Cardiac muscle cell (in vitro differentiated cells and primary cell): ENCODE measurements at regions not wholly inside any gene's neighbourhood (a gene's known extent, or its start where the extent isn't known, plus 50 kb on each side); places are given as distances from the start of the nearest gene placed in this dataset.
A peak's percentile ranks its signal among the peaks of the same experiment; 100 is the strongest.

Source experiments
- DNase-seq, 2 donors: peaks; one replicate each; pipeline versions ENCODE4 v3.0.0 to v3.0.0-alpha.2; 2010 to 2017; ENCODE audit warnings: low read depth in 1 of 2, low spot score in 1 of 2
- H3K27ac ChIP-seq: fragments of 200-600 bp; sonication (generic); 2 replicates; pipeline ENCODE4 v1.5.1; 2016
- H3K27me3 ChIP-seq: fragments of 200-600 bp; sonication (generic); 2 replicates; pipeline ENCODE4 v1.6.0; 2016; ENCODE audit warnings: control low read depth
- H3K36me3 ChIP-seq: fragments of 200-600 bp; sonication (generic); 2 replicates; pipeline ENCODE4 v1.5.1; 2016; ENCODE audit warnings: control low read depth
- H3K4me1 ChIP-seq: fragments of 200-600 bp; sonication (generic); 2 replicates; pipeline ENCODE4 v1.8.1; 2017; ENCODE audit warnings: low read depth, mild to moderate bottlenecking, mixed run types
- H3K4me3 ChIP-seq: fragments of 200-600 bp; sonication (generic); 2 replicates; pipeline ENCODE4 v1.5.1; 2016; ENCODE audit warnings: mild to moderate bottlenecking
- H3K9me3 ChIP-seq: fragments of 200-600 bp; sonication (generic); 2 replicates; pipeline ENCODE4 v1.5.1; 2017; ENCODE audit warnings: low read depth, mild to moderate bottlenecking, control low read depth
- TF ChIP-seq, protein P1 (sequence below): IDR thresholded peaks from 2 replicates; pipeline ENCODE4 v1.5.1; 2012; ENCODE audit warnings: low read depth, mild to moderate bottlenecking, low read length

DNA sequence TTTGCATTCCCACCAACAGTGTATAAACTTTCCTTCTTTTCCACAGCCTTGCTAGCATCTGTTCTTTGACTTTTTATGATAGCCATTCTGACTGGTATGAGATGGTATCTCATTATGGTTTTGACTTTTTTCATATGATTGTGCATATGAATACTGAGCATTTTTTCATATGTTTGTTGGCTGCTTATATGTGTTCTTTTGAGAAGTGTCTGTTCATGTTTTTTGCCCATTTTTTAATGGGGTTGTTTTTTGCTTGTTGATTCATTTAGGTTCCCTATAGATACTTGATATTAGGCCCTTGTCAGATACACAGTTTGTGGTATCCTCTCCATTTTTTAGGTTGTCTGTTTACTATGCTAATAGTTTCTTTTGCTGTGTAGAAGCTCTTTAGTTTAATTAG lies 185.8 kb upstream of the SPAG17 start:
- H3K4me3 ChIP-seq: no peak overlapping the region
- H3K27me3 ChIP-seq: no peaks in the 10 kb centered on the region
- TF ChIP-seq, protein P1, sequence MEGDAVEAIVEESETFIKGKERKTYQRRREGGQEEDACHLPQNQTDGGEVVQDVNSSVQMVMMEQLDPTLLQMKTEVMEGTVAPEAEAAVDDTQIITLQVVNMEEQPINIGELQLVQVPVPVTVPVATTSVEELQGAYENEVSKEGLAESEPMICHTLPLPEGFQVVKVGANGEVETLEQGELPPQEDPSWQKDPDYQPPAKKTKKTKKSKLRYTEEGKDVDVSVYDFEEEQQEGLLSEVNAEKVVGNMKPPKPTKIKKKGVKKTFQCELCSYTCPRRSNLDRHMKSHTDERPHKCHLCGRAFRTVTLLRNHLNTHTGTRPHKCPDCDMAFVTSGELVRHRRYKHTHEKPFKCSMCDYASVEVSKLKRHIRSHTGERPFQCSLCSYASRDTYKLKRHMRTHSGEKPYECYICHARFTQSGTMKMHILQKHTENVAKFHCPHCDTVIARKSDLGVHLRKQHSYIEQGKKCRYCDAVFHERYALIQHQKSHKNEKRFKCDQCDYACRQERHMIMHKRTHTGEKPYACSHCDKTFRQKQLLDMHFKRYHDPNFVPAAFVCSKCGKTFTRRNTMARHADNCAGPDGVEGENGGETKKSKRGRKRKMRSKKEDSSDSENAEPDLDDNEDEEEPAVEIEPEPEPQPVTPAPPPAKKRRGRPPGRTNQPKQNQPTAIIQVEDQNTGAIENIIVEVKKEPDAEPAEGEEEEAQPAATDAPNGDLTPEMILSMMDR: no peak
- no peaks in the 10 kb centered on the region for H3K4me1 ChIP-seq
- H3K9me3 ChIP-seq: no peaks in the 10 kb centered on the region
- no peak for DNase-seq
- no peaks in the 10 kb centered on the region for H3K36me3 ChIP-seq
- H3K27ac ChIP-seq: no peak overlapping the region

DNA sequence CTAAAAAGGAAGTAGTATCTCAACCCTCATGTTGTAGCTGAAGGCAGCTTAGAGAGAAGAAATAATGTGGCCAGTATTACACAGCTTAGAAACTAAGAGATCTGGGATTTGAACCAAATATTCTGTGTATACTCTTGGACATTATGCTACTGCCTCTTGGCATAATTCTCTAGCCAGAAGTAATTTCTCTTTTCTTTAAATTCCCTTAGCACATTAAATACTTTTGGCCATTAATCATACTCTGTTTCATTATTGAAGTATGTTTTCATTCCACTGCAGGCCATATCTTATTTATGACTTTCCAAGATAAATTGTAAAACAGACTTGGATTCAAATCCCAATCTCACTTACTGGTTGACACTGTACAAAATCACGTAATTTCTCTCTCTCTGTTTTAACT lies 181.3 kb upstream of the SPAG17 start:
- TF ChIP-seq, protein P1: no peak
- Histone ChIP-seq H3K27me3 (no peaks in the 10 kb centered on the region), H3K4me3 (no peak overlapping the region), H3K9me3 (no peaks in the 10 kb centered on the region), H3K4me1 (no peaks in the 10 kb centered on the region), H3K27ac (no peak overlapping the region), H3K36me3 (no peaks in the 10 kb centered on the region)
- no peak for DNase-seq

DNA sequence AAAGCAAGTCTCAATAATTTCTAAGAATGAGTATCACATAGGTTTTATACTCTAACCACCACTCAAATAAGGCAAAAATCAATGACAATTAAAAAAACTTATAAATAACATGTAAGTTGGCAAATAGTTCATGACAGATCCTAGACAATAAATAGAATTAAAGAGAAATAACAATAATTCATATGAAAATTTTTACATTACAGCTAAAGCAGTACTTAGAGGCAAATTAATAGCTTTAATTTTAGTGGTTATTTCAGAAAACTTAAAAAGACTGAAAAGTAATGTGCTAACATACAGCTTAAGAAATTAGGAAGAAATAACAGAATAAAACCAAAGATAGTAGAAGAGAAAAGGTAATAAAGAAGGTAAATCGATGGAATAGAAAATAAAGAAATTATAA lies 179.9 kb upstream of the SPAG17 start:
- no peaks in the 10 kb centered on the region for H3K27me3 ChIP-seq
- TF ChIP-seq, protein P1: no peak
- H3K9me3 ChIP-seq: no peaks in the 10 kb centered on the region
- no peak for DNase-seq
- H3K4me3 ChIP-seq: no peak overlapping the region
- H3K36me3 ChIP-seq: no peaks in the 10 kb centered on the region
- no peaks in the 10 kb centered on the region for H3K4me1 ChIP-seq
- no peak overlapping the region for H3K27ac ChIP-seq

DNA sequence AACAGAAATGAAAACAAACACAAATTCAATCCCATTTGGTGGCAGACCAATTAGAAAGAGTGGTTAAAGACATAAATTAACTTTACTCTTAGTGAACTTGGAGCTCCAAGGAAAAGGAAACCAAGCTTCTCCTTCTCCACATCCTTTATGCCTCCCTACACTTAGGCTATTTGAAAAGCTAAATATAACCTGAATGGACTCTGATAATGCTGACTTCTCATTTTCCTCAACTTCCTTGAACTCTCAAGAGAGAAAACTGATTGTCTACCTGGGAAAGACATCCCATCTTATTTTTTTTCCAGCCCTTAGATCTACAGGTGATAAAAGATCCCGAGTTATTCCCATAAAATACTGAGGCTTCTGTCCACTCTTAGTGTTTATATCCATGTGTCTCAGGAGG lies 178.4 kb upstream of the SPAG17 start:
- H3K27ac ChIP-seq: no peak overlapping the region
- H3K9me3 ChIP-seq: no peaks in the 10 kb centered on the region
- H3K4me3 ChIP-seq: no peak overlapping the region
- H3K4me1 ChIP-seq: no peaks in the 10 kb centered on the region
- H3K27me3 ChIP-seq: no peaks in the 10 kb centered on the region
- no peaks in the 10 kb centered on the region for H3K36me3 ChIP-seq
- TF ChIP-seq, protein P1: no peak
- no peak for DNase-seq

DNA sequence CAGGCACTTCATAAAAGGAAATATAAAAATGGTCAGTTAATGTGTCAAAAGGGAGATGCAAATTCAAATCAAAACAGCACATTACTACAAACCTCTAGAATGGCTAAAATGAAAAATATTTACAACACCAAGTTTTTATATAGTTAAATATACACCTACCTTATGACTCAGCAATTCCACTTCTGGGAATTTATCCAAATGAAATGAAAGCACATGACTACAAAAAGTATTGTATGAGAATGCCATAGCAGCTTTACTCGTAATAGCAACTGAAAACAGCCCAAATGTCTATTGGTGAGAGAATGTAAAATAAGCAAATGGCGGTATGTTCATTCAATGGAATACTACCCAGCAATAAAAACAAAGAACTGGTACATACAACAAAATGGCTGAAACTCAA lies 175.8 kb upstream of the SPAG17 start:
- Histone ChIP-seq H3K27me3 (no peaks in the 10 kb centered on the region), H3K36me3 (no peaks in the 10 kb centered on the region), H3K4me1 (no peaks in the 10 kb centered on the region), H3K9me3 (no peaks in the 10 kb centered on the region), H3K27ac (no peak overlapping the region), H3K4me3 (no peak overlapping the region)
- TF ChIP-seq, protein P1: no peak
- DNase-seq: peak in 1 of 2 donors; percentile 41

DNA sequence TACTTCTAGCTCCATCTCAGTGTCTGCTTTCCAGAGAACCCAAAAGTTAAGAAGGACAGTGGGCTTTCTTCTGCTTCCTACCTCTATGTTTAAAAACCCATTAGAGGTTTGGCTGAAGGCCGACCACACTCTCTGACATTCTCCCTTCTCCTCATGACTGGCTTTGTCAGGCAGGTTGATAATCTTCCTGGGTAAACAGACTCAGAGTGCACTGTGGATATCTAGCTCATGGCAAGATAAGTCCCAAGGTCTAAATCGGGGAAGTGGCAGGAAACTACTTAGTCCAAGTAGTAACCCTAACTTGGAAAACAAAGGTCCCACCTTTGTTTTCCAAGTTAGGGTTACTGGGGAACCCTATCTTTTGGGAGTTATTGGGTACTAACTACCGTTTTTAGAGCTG lies 161.9 kb upstream of the SPAG17 start:
- TF ChIP-seq, protein P1: no peak
- DNase-seq: no peak
- no peak overlapping the region for H3K4me3 ChIP-seq

More for the DNA sequence above, 161.9 kb upstream of the SPAG17 start:
- Histone ChIP-seq H3K36me3 (no peaks in the 10 kb centered on the region), H3K4me1 (peaks cover 10% of the 10 kb centered on the region), H3K27me3 (no peaks in the 10 kb centered on the region), H3K9me3 (no peaks in the 10 kb centered on the region), H3K27ac (no peak overlapping the region)
